OCI-LY1 (cell line): ENCODE measurements at regions not wholly inside any gene's neighbourhood (a gene's known extent, or its start where the extent isn't known, plus 50 kb on each side); places are given as distances from the start of the nearest gene placed in this dataset.

Experiments
- H2AFZ ChIP-seq: fragments of 200-600 bp; sonication (generic), shearing (Covaris generic); 2 replicates; pipeline ENCODE4 v1.6.0; 2014; ENCODE audit warnings: antibody characterized with exemption, mild to moderate bottlenecking, low read length
- H3F3A ChIP-seq: fragments of 200-600 bp; sonication (generic), shearing (Covaris generic); 2 replicates; pipeline ENCODE4 v1.6.0; 2014; ENCODE audit warnings: mild to moderate bottlenecking, antibody characterized with exemption, low read length, moderate library complexity; ENCODE audit not compliant: insufficient read depth
- H3K27ac ChIP-seq: fragments of 200-600 bp; sonication (generic); 2 replicates; pipeline ENCODE4 v1.5.1; 2014; ENCODE audit warnings: low read length, mixed run types, mild to moderate bottlenecking, low read depth; ENCODE audit not compliant: poor library complexity, severe bottlenecking
- H3K27me3 ChIP-seq: fragments of 200-600 bp; sonication (generic); 2 replicates; pipeline ENCODE4 v1.6.0; 2014; ENCODE audit warnings: antibody characterized with exemption, mild to moderate bottlenecking, low read length, moderate library complexity; ENCODE audit not compliant: insufficient read depth
- H3K36me3 ChIP-seq: fragments of 200-600 bp; sonication (generic); 2 replicates; pipeline ENCODE4 v1.6.1; 2014; ENCODE audit warnings: mild to moderate bottlenecking, antibody characterized with exemption, low read length, moderate library complexity, mixed read lengths; ENCODE audit not compliant: insufficient read depth
- H3K4me1 ChIP-seq: fragments of 200-600 bp; sonication (generic); 2 replicates; pipeline ENCODE4 v1.5.1; 2014; ENCODE audit warnings: mild to moderate bottlenecking, low read length, moderate library complexity; ENCODE audit not compliant: insufficient read depth, severe bottlenecking
- H3K4me2 ChIP-seq: fragments of 200-600 bp; sonication (generic), shearing (Covaris generic); 2 replicates; pipeline ENCODE4 v1.6.1; 2014; ENCODE audit warnings: low read length
- H3K4me3 ChIP-seq: fragments of 200-600 bp; sonication (generic); 2 replicates; pipeline ENCODE4 v1.5.1; 2014; ENCODE audit warnings: low read length, low read depth, mild to moderate bottlenecking, mixed read lengths; ENCODE audit not compliant: poor library complexity, severe bottlenecking
- H3K79me2 ChIP-seq: fragments of 200-600 bp; shearing (Covaris generic); 2 replicates; pipeline ENCODE4 v1.6.1; 2016; ENCODE audit warnings: mixed run types, low read length, mixed read lengths; ENCODE audit not compliant: insufficient read depth
- H3K9ac ChIP-seq: fragments of 200-600 bp; sonication (generic), shearing (Covaris generic); 2 replicates; pipeline ENCODE4 v1.6.1; 2014; ENCODE audit warnings: mild to moderate bottlenecking, low read length, mixed read lengths
- H3K9me2 ChIP-seq: fragments of 200-600 bp; sonication (generic), shearing (Covaris generic); 2 replicates; pipeline ENCODE4 v1.6.1; 2014; ENCODE audit warnings: low read depth, mild to moderate bottlenecking, low read length, mixed read lengths
- H3K9me3 ChIP-seq: fragments of 200-600 bp; shearing (Covaris generic); 2 replicates; pipeline ENCODE4 v1.6.1; 2014; ENCODE audit warnings: low read length, mixed read lengths
- H4K20me1 ChIP-seq: fragments of 200-600 bp; sonication (generic), shearing (Covaris generic); 2 replicates; pipeline ENCODE4 v1.6.0; 2016; ENCODE audit warnings: mild to moderate bottlenecking, low read length; ENCODE audit not compliant: insufficient read depth
- EZH2 ChIP-seq: fragments of 200-600 bp; sonication (generic), shearing (Covaris generic); IDR thresholded peaks from 2 replicates; pipeline ENCODE4 v1.8.0; 2017; ENCODE audit warnings: borderline replicate concordance, mixed run types, mild to moderate bottlenecking, antibody characterized with exemption, low read length, moderate library complexity, mixed read lengths
- TF ChIP-seq, protein P1 (sequence below): fragments of 200-600 bp; sonication (generic), shearing (Covaris generic); IDR thresholded peaks from 2 replicates; pipeline ENCODE4 v1.5.1; 2017; ENCODE audit warnings: mild to moderate bottlenecking, antibody characterized with exemption, low read length, moderate library complexity, mixed read lengths

- no peaks in the 10 kb centered on the region for H3K4me1 ChIP-seq
- H2AFZ ChIP-seq: no peak overlapping the region
- no peaks in the 10 kb centered on the region for H3F3A ChIP-seq
- no peaks in the 10 kb centered on the region for H3K36me3 ChIP-seq
- no peak overlapping the region for H3K4me2 ChIP-seq
- H4K20me1 ChIP-seq: no peaks in the 10 kb centered on the region
- no peak overlapping the region for H3K4me3 ChIP-seq
- H3K9me3 ChIP-seq: no peaks in the 10 kb centered on the region
- H3K9me2 ChIP-seq: no peaks in the 10 kb centered on the region
- H3K27me3 ChIP-seq: no peaks in the 10 kb centered on the region
- no peak overlapping the region for H3K9ac ChIP-seq
- no peaks in the 10 kb centered on the region for H3K79me2 ChIP-seq
- H3K27ac ChIP-seq: no peak overlapping the region
- TF ChIP-seq EZH2: no peak
- TF ChIP-seq, protein P1, sequence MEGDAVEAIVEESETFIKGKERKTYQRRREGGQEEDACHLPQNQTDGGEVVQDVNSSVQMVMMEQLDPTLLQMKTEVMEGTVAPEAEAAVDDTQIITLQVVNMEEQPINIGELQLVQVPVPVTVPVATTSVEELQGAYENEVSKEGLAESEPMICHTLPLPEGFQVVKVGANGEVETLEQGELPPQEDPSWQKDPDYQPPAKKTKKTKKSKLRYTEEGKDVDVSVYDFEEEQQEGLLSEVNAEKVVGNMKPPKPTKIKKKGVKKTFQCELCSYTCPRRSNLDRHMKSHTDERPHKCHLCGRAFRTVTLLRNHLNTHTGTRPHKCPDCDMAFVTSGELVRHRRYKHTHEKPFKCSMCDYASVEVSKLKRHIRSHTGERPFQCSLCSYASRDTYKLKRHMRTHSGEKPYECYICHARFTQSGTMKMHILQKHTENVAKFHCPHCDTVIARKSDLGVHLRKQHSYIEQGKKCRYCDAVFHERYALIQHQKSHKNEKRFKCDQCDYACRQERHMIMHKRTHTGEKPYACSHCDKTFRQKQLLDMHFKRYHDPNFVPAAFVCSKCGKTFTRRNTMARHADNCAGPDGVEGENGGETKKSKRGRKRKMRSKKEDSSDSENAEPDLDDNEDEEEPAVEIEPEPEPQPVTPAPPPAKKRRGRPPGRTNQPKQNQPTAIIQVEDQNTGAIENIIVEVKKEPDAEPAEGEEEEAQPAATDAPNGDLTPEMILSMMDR: no peak
Measured at GRCh38 chrX:121150217-121150616, 102.8 kb downstream of the GLUD2 start.

DNA sequence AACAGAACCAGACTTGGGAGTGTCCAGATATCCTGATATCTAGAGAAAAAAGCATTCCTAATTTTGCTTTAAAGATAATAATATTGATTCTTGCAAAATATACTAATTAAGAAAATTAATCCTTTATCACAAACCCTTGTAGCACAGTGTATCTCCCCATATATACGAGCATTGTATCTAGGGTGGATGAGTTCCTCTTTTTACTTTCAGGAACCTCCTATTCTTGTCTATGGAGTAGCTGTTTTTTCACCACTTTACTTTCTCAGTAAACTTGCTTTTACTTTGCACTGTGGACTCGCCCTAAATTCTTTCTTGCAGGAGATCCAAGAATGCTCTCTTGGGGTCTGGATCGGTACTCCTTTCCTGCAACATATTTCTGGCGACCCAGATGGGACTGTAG is 103.9 kb downstream of the GLUD2 start:
- H4K20me1 ChIP-seq: no peaks in the 10 kb centered on the region
- no peaks in the 10 kb centered on the region for H3F3A ChIP-seq
- H3K4me3 ChIP-seq: no peak overlapping the region
- no peaks in the 10 kb centered on the region for H3K9me2 ChIP-seq
- no peaks in the 10 kb centered on the region for H3K79me2 ChIP-seq
- no peaks in the 10 kb centered on the region for H3K27me3 ChIP-seq
- H3K9ac ChIP-seq: no peak overlapping the region
- no peak overlapping the region for H3K27ac ChIP-seq
- H3K4me2 ChIP-seq: no peak overlapping the region
- no peak overlapping the region for H2AFZ ChIP-seq
- TF ChIP-seq EZH2: no peak
- TF ChIP-seq, protein P1: no peak
- H3K9me3 ChIP-seq: no peaks in the 10 kb centered on the region
- no peaks in the 10 kb centered on the region for H3K36me3 ChIP-seq
- H3K4me1 ChIP-seq: no peaks in the 10 kb centered on the region

DNA sequence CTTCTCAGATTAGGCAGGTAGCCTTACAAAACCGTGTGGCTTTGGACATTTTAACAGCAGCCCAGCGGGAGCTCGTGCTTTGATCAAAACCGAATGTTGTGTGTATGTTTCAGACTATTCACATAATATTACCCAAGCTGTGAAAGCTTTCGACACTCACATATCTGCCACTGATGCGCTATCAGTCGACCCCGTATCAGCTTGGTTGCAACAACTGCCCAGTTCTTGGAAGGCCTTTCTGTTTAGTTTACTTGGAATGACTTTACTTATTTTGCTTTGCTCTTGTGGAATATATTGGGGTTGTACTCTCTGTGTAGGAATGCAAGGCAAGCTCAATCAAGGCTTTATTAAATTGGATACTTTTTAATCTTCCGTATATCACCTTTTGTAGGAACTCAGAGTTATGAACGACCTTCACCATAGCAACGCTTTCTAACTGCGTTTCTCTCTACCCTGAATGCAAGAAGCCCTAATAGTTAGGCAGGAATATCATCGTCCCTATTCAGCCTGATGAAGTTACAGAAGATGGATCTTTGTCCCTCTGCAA is 107.5 kb downstream of the GLUD2 start:
- TF ChIP-seq EZH2: no peak
- TF ChIP-seq, protein P1: no peak
- H3K27me3 ChIP-seq: no peaks in the 10 kb centered on the region
- H3K36me3 ChIP-seq: no peaks in the 10 kb centered on the region
- H3K9me2 ChIP-seq: no peaks in the 10 kb centered on the region
- H3K4me2 ChIP-seq: no peak overlapping the region
- no peaks in the 10 kb centered on the region for H3K79me2 ChIP-seq
- no peaks in the 10 kb centered on the region for H3F3A ChIP-seq
- H3K27ac ChIP-seq: no peak overlapping the region
- no peaks in the 10 kb centered on the region for H3K9me3 ChIP-seq
- H3K4me3 ChIP-seq: no peak overlapping the region
- no peak overlapping the region for H2AFZ ChIP-seq
- no peaks in the 10 kb centered on the region for H3K4me1 ChIP-seq
- no peak overlapping the region for H3K9ac ChIP-seq
- no peaks in the 10 kb centered on the region for H4K20me1 ChIP-seq
